Gastroesophageal sphincter (tissue), 4 donors: ENCODE measurements at regions not wholly inside any gene's neighbourhood (a gene's known extent, or its start where the extent isn't known, plus 50 kb on each side); places are given as distances from the start of the nearest gene placed in this dataset.

Source experiments
- ATAC-seq: fragments of 150-250 bp; one replicate; pipeline ENCODE4 v1.9.1; 2016; ENCODE audit warnings: mild to moderate bottlenecking, moderate library complexity
- H3K27ac ChIP-seq, 4 donors: fragments of 200-600 bp; sonication (generic) in 3 of 4; 1 replicate in 3 of 4; 2 replicates in 1 of 4; pipeline ENCODE4 v1.5.1; 2016 to 2019
- H3K27me3 ChIP-seq: fragments of 200-600 bp; sonication (generic); one replicate; pipeline ENCODE4 v1.5.1; 2019
- H3K36me3 ChIP-seq, 2 donors: fragments of 200-600 bp; sonication (generic); one replicate each; pipeline ENCODE4 v1.5.1; 2019; ENCODE audit warnings: control low read depth in 1 of 2
- H3K4me1 ChIP-seq, 3 donors: fragments of 200-600 bp; sonication (generic); 1 replicate in 2 of 3; 2 replicates in 1 of 3; pipeline ENCODE4 v1.5.1; 2016 to 2019; ENCODE audit warnings: control low read depth in 2 of 3
- H3K4me3 ChIP-seq, 2 donors: fragments of 200-600 bp; sonication (generic); one replicate each; pipeline ENCODE4 v1.5.1; 2019; ENCODE audit warnings: mild to moderate bottlenecking in 1 of 2, moderate library complexity in 1 of 2
- H3K9me3 ChIP-seq, 3 donors: fragments of 200-600 bp; sonication (generic); one replicate each; pipeline ENCODE4 v1.5.1; 2017 to 2019; ENCODE audit warnings: control low read depth in 2 of 3
- EP300 ChIP-seq: sonication (generic); formaldehyde crosslinking; IDR thresholded peaks from one replicate; pipeline ENCODE4 v1.6.1; 2017; ENCODE audit warnings: antibody characterized with exemption, mild to moderate bottlenecking
- POLR2A ChIP-seq, 2 donors: fragments of 450-650 bp; IDR thresholded peaks; one replicate each; pipeline ENCODE4 v1.6.1; 2017; ENCODE audit warnings: antibody characterized with exemption in 2 of 2, mild to moderate bottlenecking in 2 of 2, moderate library complexity in 1 of 2
- POLR2AphosphoS5 ChIP-seq: sonication (generic); formaldehyde crosslinking; IDR thresholded peaks from one replicate; pipeline ENCODE4 v1.6.1; 2017; ENCODE audit warnings: antibody characterized with exemption
- WGBS, 2 donors: methylation state at CpG; one replicate each; pipeline ENCODE4 v1.1.5; 2018; ENCODE audit warnings: low coverage in 1 of 2; 5-methylcytosine and 5-hydroxymethylcytosine counted together
- TF ChIP-seq, protein P1 (sequence below), 4 experiments: fragments of 200-600 bp in 2 of 4; fragments of 450-650 bp in 2 of 4; sonication (generic) in 1 of 4; IDR thresholded peaks; one replicate each; pipeline ENCODE4 v1.5.1; 2017 to 2019; ENCODE audit warnings: antibody characterized with exemption in 4 of 4, mild to moderate bottlenecking in 2 of 4, moderate library complexity in 2 of 4

GRCh38 chr17:77343031-77343800 is 202.4 kb downstream of the SEC14L1 start:
- TF ChIP-seq POLR2AphosphoS5 (no peak), POLR2A (IDR thresholded peaks at IDR 0.05) (no peak)
- TF ChIP-seq, protein P1, sequence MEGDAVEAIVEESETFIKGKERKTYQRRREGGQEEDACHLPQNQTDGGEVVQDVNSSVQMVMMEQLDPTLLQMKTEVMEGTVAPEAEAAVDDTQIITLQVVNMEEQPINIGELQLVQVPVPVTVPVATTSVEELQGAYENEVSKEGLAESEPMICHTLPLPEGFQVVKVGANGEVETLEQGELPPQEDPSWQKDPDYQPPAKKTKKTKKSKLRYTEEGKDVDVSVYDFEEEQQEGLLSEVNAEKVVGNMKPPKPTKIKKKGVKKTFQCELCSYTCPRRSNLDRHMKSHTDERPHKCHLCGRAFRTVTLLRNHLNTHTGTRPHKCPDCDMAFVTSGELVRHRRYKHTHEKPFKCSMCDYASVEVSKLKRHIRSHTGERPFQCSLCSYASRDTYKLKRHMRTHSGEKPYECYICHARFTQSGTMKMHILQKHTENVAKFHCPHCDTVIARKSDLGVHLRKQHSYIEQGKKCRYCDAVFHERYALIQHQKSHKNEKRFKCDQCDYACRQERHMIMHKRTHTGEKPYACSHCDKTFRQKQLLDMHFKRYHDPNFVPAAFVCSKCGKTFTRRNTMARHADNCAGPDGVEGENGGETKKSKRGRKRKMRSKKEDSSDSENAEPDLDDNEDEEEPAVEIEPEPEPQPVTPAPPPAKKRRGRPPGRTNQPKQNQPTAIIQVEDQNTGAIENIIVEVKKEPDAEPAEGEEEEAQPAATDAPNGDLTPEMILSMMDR (IDR thresholded peaks at IDR 0.05), result no peak
- peaks cover 0 to 24% (median 0%) of the 10 kb centered on the region in 3 donors for H3K4me1 ChIP-seq
- no peaks in the 10 kb centered on the region for H3K9me3 ChIP-seq
- no peak overlapping the region for H3K27ac ChIP-seq
- H3K4me3 ChIP-seq, result no peak overlapping the region
- no peak for ATAC-seq
- WGBS, 2 donors, result 89 to 97% methylated on average over 5 of the region's 7 CpGs
- H3K27me3 ChIP-seq, result no peaks in the 10 kb centered on the region
- H3K36me3 ChIP-seq, result no peaks in the 10 kb centered on the region

GRCh38 chr17:77344038-77344437 is 203.3 kb downstream of the SEC14L1 start:
- no peak for ATAC-seq
- H3K27me3 ChIP-seq, result no peaks in the 10 kb centered on the region
- 98 to 100% methylated on average over 3 to 5 of the region's 5 CpGs for WGBS, 2 donors
- peaks cover 0 to 24% (median 0%) of the 10 kb centered on the region in 3 donors for H3K4me1 ChIP-seq
- no peak for TF ChIP-seq POLR2A (IDR thresholded peaks at IDR 0.05)
- no peak for TF ChIP-seq EP300
- TF ChIP-seq, protein P1 (IDR thresholded peaks at IDR 0.05), result no peak
- no peak for TF ChIP-seq POLR2AphosphoS5
- no peaks in the 10 kb centered on the region for H3K36me3 ChIP-seq
- H3K4me3 ChIP-seq, result no peak overlapping the region
- H3K9me3 ChIP-seq, result no peaks in the 10 kb centered on the region
- no peak overlapping the region for H3K27ac ChIP-seq

- ATAC-seq, result no peak
Measured at GRCh38 chr17:77345260-77345910, 204.6 kb downstream of the SEC14L1 start.

DNA sequence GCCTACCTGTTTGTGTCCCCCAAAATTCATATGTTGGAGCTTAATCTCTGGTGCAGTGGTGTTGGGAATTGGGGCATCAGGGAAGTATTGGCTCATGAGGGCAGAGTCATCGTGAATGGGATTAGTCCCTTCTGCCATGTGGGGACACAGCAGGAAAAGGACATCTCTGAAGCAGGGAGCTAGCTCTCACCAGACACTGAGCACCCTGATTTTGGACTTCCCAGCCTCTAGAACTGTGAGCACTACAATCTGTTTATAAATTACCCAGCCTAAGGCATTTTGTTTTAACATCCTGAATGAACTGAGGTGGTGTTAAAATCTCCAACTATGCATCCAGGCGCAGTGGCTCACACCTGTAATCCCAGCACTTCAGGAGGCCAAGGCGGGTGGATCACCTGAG is 206.0 kb downstream of the SEC14L1 start:
- Histone ChIP-seq H3K9me3 (no peaks in the 10 kb centered on the region), H3K27ac (no peak overlapping the region), H3K27me3 (no peaks in the 10 kb centered on the region), H3K36me3 (no peaks in the 10 kb centered on the region), H3K4me1 (peaks cover 0 to 30% (median 5%) of the 10 kb centered on the region in 3 donors), H3K4me3 (no peak overlapping the region)
- 92 to 100% methylated on average over 1 to 2 of the region's 3 CpGs for WGBS, 2 donors
- TF ChIP-seq EP300 (no peak), POLR2A (IDR thresholded peaks at IDR 0.05) (no peak)
- TF ChIP-seq, protein P1 (IDR thresholded peaks at IDR 0.05), result no peak
- ATAC-seq, result no peak

More at GRCh38 chr17:77345260-77345910, 204.6 kb downstream of the SEC14L1 start:
- WGBS, 2 donors, result 92 to 100% methylated on average over 1 to 8 of the region's 9 CpGs
- TF ChIP-seq EP300 (no peak), POLR2A (IDR thresholded peaks at IDR 0.05) (no peak), POLR2AphosphoS5 (no peak)
- TF ChIP-seq, protein P1 (IDR thresholded peaks at IDR 0.05), result no peak
- no peak overlapping the region for H3K27ac ChIP-seq
- no peaks in the 10 kb centered on the region for H3K36me3 ChIP-seq
- no peaks in the 10 kb centered on the region for H3K9me3 ChIP-seq
- no peak overlapping the region for H3K4me3 ChIP-seq
- peaks cover 0 to 25% (median 0%) of the 10 kb centered on the region in 3 donors for H3K4me1 ChIP-seq
- no peaks in the 10 kb centered on the region for H3K27me3 ChIP-seq

DNA sequence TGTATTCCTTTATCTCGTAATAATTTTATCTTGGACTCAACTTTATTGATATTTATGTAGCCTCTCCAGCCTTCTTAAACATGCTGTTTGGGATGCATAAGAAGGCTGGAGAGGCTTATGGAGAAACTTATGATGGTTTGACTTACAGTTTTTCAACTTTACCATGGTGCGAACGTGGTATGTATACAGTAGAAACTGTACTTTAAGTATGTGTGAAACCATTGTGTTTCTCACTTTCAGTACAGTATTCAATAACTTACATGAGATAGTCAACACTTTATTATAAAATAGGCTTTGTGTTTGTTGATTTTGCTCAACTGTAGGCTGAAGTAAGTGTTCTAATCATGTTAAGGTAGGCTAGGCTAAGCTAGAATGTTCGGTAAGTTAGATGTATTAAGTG is 206.8 kb downstream of the SEC14L1 start:
- no peak overlapping the region for H3K4me3 ChIP-seq
- H3K27ac ChIP-seq, result no peak overlapping the region
- no peaks in the 10 kb centered on the region for H3K36me3 ChIP-seq
- WGBS, 2 donors, result 94 to 96% methylated on average over 4 of the region's 4 CpGs
- no peaks in the 10 kb centered on the region for H3K27me3 ChIP-seq
- H3K4me1 ChIP-seq, result peaks cover 0 to 38% (median 6%) of the 10 kb centered on the region in 3 donors
- H3K9me3 ChIP-seq, result no peaks in the 10 kb centered on the region
- ATAC-seq, result no peak
- TF ChIP-seq POLR2AphosphoS5 (no peak), POLR2A (IDR thresholded peaks at IDR 0.05) (no peak), EP300 (no peak)
- TF ChIP-seq, protein P1 (IDR thresholded peaks at IDR 0.05), result no peak
